HG03457 (cell line): ENCODE measurements at regions not wholly inside any gene's neighbourhood (a gene's known extent, or its start where the extent isn't known, plus 50 kb on each side); places are given as distances from the start of the nearest gene placed in this dataset.

ENCODE experiments used
- ATAC-seq: cut with Tn5 transposase; IDR thresholded peaks from one replicate; pipeline ENCODE4 v1.9.1; 2021; ENCODE audit warnings: moderate number of reproducible peaks; ENCODE audit not compliant: unreplicated experiment

DNA sequence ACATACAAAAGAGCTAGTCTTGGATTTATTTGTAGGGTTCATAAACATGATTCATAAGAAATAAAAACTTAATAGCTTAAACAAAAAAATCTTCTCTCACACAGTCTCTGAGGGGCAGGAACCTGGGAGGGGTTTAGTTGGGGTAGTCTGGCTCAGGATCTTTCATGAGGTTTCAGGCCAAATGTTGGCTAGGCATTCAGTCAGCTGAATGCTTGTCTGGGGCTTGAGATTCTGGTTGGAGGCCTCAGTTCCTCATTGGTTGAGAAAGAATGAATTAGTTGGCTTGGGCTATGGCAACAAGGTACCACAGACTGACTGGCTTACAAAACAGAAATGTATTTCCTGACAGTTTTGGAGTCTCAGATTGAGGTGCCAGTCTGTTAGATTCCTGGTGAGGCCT is 74.3 kb downstream of the ANKRD7 start:
- no peak for ATAC-seq

GRCh38 chr7:118300177-118300576 is 75.7 kb downstream of the ANKRD7 start:
- ATAC-seq = no peak

- ATAC-seq = no peak
These were observed 79.6 kb downstream of the ANKRD7 start for GRCh38 chr7:118304100-118304499.

DNA sequence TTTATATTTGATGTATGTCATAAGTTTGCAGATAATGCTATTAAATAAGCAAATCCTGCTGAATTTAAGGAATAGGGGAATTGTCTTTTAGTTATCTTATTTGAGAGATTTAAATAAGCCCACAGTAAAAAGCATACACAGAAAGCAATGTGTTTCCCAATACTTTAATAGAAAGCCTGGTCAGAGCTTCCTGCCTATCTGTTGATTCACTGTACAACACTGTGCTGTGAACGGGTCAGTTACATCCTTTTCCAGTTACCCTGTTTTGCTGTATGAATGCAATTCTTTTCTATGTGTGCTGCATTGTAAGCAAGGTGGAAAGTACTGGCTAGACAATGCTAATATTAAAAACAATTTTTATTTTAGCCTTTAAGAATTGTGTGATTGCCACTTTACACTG is 81.2 kb downstream of the ANKRD7 start:
- no peak for ATAC-seq

- ATAC-seq = no peak
These were observed 82.3 kb downstream of the ANKRD7 start for GRCh38 chr7:118306771-118307170.

GRCh38 chr7:118311121-118311836 is 86.8 kb downstream of the ANKRD7 start:
- peak; percentile 59 for ATAC-seq

- ATAC-seq = peak; percentile 46
These were observed 87.5 kb downstream of the ANKRD7 start for GRCh38 chr7:118312051-118312450.

DNA sequence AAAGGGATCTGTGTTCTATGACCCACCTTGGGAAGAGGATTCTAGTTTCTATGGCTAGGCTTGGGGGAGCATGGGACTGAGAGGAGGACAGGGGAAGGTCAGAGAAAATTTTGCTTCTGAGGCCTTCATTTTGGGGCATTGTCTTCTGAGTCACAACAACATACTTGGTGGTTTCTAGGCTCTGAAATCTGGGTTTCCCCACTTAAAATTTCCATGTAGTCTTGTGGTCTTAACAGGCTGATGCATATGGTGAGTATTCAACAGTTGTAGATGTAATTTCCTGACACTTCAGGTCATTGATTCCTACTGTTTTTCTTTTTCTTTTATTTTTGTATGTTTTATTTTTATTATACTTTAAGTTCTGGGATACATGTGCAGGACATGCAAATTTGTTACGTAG is 88.5 kb downstream of the ANKRD7 start:
- peak; percentile 86 for ATAC-seq

DNA sequence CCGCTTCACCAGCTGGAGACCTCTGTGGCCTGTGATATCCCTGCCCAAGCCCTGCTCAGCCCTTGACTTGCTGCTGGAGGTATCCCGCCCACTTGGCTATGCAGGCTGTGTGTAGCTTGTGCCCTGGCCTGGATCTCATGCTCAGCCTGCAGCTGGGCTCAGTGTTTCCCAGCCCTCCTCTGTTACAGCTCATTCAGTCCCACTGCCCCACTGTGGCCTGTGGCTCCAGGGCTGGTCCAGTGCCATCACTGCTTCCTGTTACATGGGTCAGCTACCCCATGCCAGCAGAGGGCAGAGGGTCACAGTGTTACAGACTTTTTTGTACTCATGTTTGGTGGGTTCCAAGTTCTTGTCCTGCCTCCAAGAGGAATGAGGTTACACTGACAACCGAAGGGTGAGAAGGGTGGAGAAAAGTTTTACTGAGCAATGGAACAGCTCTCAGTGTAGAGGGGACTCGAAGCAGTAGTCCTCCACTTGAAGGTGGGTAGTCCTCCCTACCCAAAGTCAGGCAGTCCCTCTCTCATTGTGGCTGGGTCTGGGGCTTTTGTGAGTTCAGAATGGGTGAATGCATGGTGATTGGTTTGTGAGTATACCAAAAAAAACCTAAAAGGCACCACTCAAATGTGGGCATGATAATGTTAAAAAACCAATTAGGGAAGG is 100.4 kb downstream of the ANKRD7 start:
- no peak for ATAC-seq

- ATAC-seq = no peak
These were observed 100.9 kb downstream of the ANKRD7 start for GRCh38 chr7:118325450-118325808.

- ATAC-seq = no peak
These were observed 102.7 kb downstream of the ANKRD7 start for GRCh38 chr7:118327174-118327573.

- ATAC-seq = no peak
These were observed 104.2 kb downstream of the ANKRD7 start for GRCh38 chr7:118328505-118329211.

DNA sequence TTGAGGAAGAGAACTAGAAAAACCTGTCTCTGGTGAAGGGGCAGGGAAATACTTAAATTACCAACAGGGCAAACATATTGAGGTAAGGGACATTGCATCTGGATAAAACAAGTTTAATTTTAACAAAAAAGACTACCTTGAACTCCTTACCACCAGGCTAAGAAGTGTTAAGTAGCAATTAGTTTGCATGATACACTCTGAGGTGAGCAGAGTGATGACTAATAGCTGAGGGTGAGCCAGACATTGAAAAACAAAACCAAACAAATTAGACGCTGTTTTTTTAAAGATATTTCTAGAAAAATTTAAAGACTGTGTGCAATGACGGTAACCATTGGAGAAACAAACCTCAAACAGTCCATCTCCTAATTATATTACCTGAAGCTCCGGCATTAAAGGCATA is 105.9 kb downstream of the ANKRD7 start:
- no peak for ATAC-seq

DNA sequence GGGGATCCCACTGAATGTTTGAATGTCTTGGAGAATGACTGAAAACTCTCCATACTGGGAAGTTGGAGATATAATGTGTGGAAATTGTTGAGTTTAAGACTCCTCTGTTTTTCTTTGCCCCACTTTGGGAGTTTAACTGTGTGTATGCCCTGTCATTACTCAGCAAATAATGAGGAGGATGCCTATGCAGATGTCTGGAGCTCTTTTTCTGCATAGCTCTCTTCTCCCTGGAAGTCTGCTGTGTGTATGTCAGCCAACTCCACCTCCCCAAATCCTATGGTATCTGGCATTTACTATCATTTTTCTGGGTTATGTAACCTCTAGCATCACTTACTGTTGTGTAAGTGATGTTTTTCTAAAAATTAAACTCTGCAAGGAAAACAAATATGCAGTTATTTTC is 122.2 kb downstream of the ANKRD7 start:
- no peak for ATAC-seq

- no peak for ATAC-seq
These were observed 125.1 kb downstream of the ANKRD7 start for GRCh38 chr7:118349604-118350003.

DNA sequence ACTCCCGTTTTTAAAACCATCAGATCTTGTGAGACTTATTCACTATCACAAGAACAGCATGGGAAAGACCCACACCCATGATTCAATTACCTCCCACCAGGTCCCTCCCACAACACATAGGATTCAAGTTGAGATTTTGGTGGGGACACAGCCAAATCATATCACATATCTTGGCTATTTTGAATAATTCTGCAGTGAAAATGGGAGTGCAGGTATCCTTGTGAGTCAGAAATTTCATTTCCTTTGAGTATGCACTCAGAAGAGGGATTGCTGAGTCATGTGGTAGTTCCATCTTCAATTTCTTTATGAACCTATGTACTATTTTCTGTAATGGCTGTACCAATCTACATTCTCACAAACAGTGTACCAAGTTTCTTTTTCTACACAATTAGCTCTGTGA is 125.8 kb downstream of the ANKRD7 start:
- no peak for ATAC-seq

DNA sequence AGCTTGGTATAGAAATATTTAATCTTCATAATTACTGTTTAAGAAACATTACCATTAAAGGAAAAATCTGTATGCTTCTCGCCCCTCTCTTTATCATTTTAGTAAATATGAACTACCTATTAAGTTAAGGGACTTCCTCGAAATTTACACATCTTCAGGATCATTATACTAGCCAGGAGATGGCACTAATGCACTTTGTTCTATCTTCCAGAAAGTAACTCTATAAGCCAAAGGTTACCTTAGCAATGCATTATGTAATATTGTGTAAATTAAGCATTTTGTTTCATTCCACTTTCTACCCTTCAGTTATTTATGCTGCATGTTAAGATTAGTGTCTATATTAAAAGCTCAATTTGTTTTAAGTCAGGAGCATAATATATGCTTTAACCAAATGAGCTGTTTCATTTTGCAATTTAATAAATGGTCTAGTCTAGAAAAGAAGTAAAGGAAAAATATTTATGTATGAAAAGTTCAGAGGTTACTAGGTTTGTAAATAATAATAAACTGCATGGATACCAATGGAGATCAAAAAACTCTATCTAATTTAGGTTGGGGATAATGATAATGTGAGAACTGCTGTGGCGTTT is 128.5 kb downstream of the ANKRD7 start:
- no peak for ATAC-seq

- ATAC-seq = no peak
These were observed 141.9 kb downstream of the ANKRD7 start for GRCh38 chr7:118366363-118366762.

DNA sequence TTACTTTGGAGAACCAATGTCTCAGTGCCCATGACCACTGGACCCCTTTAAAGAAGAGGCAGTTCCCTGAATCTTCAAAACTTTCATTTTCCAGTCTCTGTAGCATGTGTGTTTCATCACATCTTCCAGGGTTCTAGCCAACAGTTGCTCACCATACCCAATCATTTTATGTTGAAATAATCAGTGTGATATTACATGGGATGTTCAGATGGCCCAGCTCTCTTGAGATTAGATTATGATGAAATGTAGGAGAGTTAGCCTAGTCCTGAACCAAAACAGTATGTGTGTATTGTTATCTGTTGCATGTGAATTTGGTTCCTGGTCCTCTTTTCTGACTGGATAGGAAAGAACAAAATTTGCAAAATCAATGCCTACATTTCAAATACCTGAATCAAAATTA is 144.5 kb downstream of the ANKRD7 start:
- ATAC-seq = no peak

GRCh38 chr7:118369987-118370386 is 145.5 kb downstream of the ANKRD7 start:
- no peak for ATAC-seq

GRCh38 chr7:118372530-118372929 is 148.0 kb downstream of the ANKRD7 start:
- ATAC-seq = no peak

DNA sequence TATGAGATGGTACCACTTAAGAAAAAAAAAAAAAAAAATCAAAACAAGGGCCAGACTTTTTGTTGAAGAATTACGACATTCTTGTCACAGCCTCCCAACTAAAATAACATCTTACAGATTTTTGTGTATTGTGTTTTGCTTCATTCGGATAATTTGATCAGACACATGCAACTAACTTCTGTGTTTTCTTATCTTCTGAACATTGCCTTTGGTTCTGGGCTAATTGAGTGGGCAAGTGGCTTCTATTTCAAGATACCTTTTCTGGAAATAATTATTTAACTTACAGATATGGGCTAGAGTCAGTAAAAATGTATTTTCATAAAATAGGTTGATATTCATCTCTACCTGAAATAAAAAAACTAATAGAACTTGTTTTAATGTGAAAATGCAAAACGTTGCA is 165.1 kb downstream of the ANKRD7 start:
- ATAC-seq = no peak
